RKO (cell line): ENCODE measurements at regions not wholly inside any gene's neighbourhood (a gene's known extent, or its start where the extent isn't known, plus 50 kb on each side); places are given as distances from the start of the nearest gene placed in this dataset.

ENCODE experiments used
- DNase-seq: peaks from one replicate; pipeline ENCODE4 v3.0.0-alpha.2; 2016; ENCODE audit warnings: low spot score

GRCh38 chr12:41981013-41981412 lies 163.7 kb downstream of the GXYLT1 start:
- no peak for DNase-seq

DNA sequence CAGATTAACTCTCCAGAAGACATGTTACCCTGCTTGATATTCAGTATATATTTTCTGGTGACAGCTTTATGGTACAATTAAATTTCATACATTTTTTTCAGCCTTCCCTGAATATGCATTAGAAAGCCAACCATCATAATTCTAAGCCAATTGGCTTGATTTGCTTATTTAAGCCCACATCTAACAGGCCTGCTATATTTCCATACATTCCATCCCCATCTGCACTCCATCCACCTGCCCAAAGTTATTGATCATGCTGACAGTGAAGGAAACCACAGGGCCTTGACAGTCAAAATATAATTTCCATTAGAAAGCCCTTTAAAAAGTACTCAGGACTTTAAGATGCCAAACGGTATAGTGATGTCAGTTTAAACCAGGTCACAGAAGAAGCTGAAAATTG lies 164.3 kb downstream of the GXYLT1 start:
- DNase-seq = no peak

DNA sequence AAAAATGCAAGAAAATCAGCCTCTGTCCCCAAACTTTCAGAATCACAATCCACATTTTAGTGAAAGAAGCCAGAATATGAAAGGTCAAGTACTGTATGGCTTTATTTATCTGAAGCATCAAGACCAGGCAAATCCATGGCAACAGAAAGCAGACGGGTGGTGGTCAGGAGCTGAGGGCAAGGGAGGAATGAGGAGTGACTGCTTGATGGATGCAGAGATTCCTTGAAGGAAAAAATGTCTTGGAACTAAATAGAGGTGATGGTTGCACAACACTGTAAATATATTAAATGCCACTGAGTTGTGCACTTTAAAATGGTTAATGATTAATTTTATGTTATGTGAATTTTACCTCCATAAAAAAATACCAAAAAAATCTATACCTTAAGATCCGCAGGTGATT lies 165.1 kb downstream of the GXYLT1 start:
- DNase-seq = no peak

- DNase-seq = no peak
Measured at GRCh38 chr12:41972598-41972997, 172.1 kb downstream of the GXYLT1 start.

- DNase-seq = no peak
Measured at GRCh38 chr12:41972196-41972595, 172.5 kb downstream of the GXYLT1 start.

GRCh38 chr12:41970744-41971143 lies 173.9 kb downstream of the GXYLT1 start:
- DNase-seq = no peak

GRCh38 chr12:41968599-41968998 lies 176.1 kb downstream of the GXYLT1 start:
- DNase-seq = no peak

DNA sequence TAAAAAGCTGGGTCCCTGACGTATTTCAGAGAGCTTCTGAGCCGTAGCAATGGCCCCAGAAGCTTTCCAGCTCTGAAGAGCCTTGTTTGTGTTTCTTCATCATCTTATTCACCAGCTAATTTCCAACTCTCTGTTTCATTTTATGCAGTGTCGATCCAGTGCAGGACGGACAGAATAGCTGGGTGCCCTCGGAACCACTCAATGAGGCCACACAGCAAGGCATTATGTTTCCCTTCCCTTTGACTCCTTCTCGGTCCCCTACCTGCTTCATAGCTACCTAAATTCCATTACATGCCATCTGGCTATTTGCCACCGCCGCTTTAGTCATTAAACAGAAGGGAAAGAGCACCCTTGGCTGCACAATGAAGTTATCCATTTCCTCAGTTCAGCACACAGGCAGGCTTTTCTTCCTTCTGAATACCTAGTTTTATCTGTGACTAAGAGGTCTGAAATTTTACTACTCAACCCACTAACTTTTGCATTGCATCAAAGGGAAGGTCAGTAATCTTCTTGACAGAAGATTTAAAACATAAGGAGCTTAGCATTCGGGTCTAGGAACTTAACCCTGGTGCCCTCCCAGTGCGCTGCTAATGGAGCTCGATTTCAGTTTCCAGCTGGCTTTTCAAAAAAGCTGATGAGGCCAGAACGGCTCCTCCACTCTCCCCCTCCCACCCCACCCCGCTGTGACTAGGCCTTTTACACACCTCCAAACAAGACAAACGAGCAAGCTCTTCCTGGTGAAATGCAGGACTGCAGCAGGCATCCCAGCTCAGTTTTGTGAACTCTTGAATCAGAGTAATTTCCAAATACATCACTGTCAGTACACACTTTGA lies 176.8 kb downstream of the GXYLT1 start:
- DNase-seq = no peak

DNA sequence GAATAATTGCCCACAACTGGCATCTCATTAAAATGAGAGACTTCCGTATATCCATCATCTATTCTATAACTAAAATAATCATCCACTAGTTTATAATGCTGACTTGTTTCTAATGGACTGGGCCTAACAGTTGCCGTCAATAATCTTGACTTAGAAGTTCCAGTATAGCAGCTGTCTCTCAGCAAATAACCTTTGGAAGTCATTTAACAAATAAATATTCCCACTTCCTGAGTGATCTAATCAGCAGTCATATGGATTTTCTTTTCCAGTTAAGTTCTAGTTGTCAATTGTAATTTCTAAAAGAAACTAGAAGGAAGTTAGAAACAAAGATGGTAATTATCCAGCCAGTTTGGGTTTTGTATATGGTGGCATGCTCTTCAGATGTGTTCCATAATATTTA lies 177.8 kb downstream of the GXYLT1 start:
- DNase-seq = no peak

DNA sequence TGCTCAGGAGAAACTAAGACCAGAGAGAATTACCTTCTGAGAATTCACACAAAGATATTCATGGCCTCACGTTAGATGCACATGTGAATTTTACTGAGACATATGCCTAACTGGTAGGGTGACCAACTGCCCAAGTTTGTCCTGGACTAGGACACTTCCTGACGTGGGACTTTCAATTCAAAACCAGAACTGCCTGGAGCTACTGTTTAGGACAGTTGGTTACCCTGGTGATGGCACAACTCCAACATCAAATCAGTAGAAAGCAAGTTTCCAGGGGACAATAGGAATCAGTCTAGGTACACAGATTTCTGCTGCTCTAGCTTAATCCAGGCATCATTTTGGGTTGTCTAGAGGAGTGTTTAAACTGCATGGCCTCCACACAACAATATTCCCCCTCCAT lies 178.7 kb downstream of the GXYLT1 start:
- no peak for DNase-seq

DNA sequence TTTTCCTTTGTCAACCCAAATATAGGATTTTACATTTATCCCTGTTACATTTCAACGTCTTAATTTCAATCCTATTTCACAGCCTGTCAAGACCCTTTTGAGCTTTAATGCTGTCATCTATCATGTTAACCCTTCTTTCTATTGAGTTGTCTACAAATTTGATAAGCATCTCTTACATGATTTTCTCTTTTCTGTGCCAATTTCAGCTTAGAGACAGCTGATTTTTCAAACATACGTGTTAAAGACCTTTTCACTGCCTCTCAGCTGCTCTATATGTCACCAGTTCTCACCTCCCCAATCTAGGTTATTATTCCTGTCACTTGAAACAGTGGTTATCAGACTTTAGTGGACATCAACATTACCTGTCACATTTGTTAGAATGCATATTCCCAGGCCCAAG lies 181.3 kb downstream of the GXYLT1 start:
- no peak for DNase-seq

- DNase-seq = no peak
Measured at GRCh38 chr12:41962171-41962572, 182.5 kb downstream of the GXYLT1 start.

GRCh38 chr12:41959271-41959670 lies 185.4 kb downstream of the GXYLT1 start:
- no peak for DNase-seq

- no peak for DNase-seq
Measured at GRCh38 chr12:41956353-41956752, 188.3 kb downstream of the GXYLT1 start.

DNA sequence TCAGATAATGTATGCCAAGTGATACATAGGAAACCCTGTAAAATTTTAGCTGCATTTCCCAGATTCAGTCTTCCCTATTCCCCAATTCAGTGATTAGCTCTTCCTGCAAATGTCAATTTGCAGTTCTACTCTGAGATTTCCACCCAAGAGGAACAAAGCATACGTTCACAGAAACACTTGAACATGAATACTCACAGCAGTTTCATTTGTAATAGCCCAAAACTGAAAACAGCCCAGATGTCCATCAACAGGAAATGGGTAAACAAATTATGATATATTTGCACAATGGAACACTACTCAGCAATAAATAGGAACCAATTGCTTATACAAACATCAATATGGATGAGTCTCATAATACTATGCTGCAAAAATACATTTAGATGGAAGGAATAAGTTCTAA lies 194.2 kb downstream of the GXYLT1 start:
- DNase-seq = no peak

- no peak for DNase-seq
Measured at GRCh38 chr12:41946106-41946505, 198.6 kb downstream of the GXYLT1 start.

GRCh38 chr12:41944216-41944615 lies 200.5 kb downstream of the GXYLT1 start:
- no peak for DNase-seq

DNA sequence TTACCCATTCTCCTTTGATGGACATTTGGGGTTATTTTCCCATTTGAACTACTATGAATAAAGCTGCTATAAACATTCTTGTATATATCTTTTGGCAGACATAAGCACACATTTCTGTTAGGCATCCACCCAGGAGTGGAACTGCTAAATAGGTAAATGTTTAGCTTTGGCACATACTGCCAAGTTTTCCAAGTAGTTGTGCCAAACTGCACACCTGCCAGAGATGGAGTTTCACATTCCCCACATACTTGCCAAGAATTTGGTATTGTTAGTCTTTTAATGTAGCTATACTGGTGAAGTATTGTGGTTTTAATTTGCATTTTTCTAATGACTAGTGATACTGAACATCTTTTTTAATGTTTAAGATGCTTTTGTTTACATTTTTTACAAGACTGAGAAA lies 201.0 kb downstream of the GXYLT1 start:
- DNase-seq = no peak

DNA sequence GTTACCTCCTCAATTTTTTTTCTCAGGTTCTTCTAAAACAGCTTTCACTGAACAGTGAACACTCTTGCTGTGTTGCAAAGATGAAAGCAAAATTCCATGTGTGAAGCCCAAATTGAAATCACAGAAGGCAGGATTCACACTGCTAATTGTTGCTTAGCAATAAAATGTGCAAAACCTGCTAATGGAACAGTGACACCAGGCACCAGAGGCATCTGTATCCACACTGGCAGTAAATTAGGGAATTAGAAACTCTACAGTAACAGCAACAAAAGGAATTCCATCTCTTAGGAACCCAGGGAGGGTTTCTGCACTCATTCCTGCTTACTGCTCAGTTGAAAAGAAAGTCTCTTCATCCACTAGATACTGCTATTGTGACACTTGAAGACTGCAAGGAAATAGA lies 202.3 kb downstream of the GXYLT1 start:
- no peak for DNase-seq

GRCh38 chr12:41941079-41941478 lies 203.6 kb downstream of the GXYLT1 start:
- DNase-seq = no peak

DNA sequence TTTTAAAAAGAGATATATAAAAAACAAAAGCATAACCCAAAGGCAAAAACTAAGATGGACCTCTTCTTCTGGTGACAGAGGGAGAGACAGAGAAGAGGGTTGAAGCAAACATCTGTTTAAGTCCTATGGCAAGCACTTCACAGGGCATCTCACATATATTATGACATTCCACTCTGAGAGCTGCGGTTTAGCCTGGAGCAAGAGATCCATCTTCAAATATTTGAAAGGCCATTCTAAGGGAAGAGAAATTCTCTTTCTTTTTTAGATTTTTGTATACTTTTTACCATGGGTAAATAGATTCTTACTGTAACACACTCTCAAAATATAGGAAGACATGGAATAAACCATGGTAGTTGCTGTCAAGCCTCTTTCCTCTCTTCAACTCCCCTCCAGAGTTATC lies 204.1 kb downstream of the GXYLT1 start:
- no peak for DNase-seq

GRCh38 chr12:41936333-41936732 lies 208.3 kb downstream of the GXYLT1 start:
- no peak for DNase-seq

GRCh38 chr12:41935911-41936310 lies 208.8 kb downstream of the GXYLT1 start:
- DNase-seq = no peak

- DNase-seq = no peak
Measured at GRCh38 chr12:41932470-41932991, 212.1 kb downstream of the GXYLT1 start.
